K562 (cell line): ENCODE measurements at regions not wholly inside any gene's neighbourhood (a gene's known extent, or its start where the extent isn't known, plus 50 kb on each side); places are given as distances from the start of the nearest gene placed in this dataset.

Experiments
- ATAC-seq: fragments of 200-7000 bp; cut with Tn5 transposase; 3 replicates; pipeline ENCODE4 v1.9.1; 2020; ENCODE audit warnings: moderate library complexity
- BruUV-seq: library from RNA; stranded (reverse); fragments of 400-500 nt; replicated peaks from 2 replicates; lab custom pipeline; 2021; lab: Mats Ljungman, UMichigan
- CTCF ChIA-PET: fragments of 300-600 bp; formaldehyde crosslinking; extraction: SDS; loops from one replicate; lab custom pipeline; 2021; ENCODE audit warnings: low intra/inter-chr PET ratio; lab: Yijun Ruan, JAX
- POLR2A ChIA-PET: fragments of 300-600, 350-650 bp; sonication (Branson Sonifier 250); formaldehyde crosslinking; extraction: SDS; loops from one replicate; lab custom pipeline; 2021; ENCODE audit warnings: antibody characterized with exemption, inconsistent platforms; lab: Yijun Ruan, JAX
- DNase-seq, 4 experiments: peaks; one replicate each; pipeline versions ENCODE4 v3.0.0 to v3.0.0-alpha.2; 2011 to 2018; ENCODE audit warnings: low spot score in 3 of 4, mixed read lengths in 3 of 4; ENCODE audit errors: extremely low read depth in 1 of 4
- FAIRE-seq: peaks from 2 replicates; lab custom pipeline; 2011; peaks lifted over from hg19 to GRCh38; lab: Jason Lieb, UNC
- H2AFZ ChIP-seq: 2 replicates; pipeline ENCODE4 v1.6.0; 2011; ENCODE audit warnings: low read depth, low read length, control low read depth, inconsistent platforms
- H3K27ac ChIP-seq: fragments of 200-600 bp; 3 replicates; pipeline ENCODE4 v1.8.0; 2011; ENCODE audit warnings: low read depth, mild to moderate bottlenecking, control low read depth, inconsistent platforms, low read length, moderate library complexity, mixed read lengths; ENCODE audit errors: extremely low read depth
- H3K27me3 ChIP-seq, 2 experiments: fragments of 300-600 bp in 1 of 2; 2 replicates in 1 of 2; 3 replicates in 1 of 2; pipeline versions ENCODE4 v1.6.0 to v1.8.0; 2011; ENCODE audit warnings: inconsistent platforms in 2 of 2, low read length in 2 of 2, mild to moderate bottlenecking in 1 of 2, mixed read lengths in 1 of 2, moderate library complexity in 1 of 2; ENCODE audit not compliant: control insufficient read depth in 2 of 2, insufficient read depth in 2 of 2
- H3K36me3 ChIP-seq: fragments of 300-600 bp; 3 replicates; pipeline ENCODE4 v1.8.0; 2011; ENCODE audit warnings: mild to moderate bottlenecking, low read length, inconsistent platforms; ENCODE audit not compliant: control insufficient read depth, insufficient read depth
- H3K4me1 ChIP-seq, 2 experiments: fragments of 200-600 bp in 1 of 2; replicated peaks in 1 of 2; 2 replicates in 1 of 2; 3 replicates in 1 of 2; pipeline versions ENCODE4 v1.5.1 to v1.8.0; 2011; ENCODE audit warnings: inconsistent platforms in 2 of 2, low read length in 2 of 2, mild to moderate bottlenecking in 1 of 2, mixed read lengths in 1 of 2, moderate library complexity in 1 of 2; ENCODE audit not compliant: control insufficient read depth in 2 of 2, insufficient read depth in 2 of 2
- H3K4me2 ChIP-seq: 2 replicates; pipeline ENCODE4 v1.6.1; 2011; ENCODE audit warnings: low read length, control low read depth, inconsistent platforms, mixed read lengths; ENCODE audit not compliant: insufficient read depth
- H3K4me3 ChIP-seq: fragments of 200-600 bp; sonication (generic), shearing (Covaris generic); 2 replicates; pipeline ENCODE4 v1.5.1; 2016; ENCODE audit warnings: control low read depth, inconsistent platforms
- H3K79me2 ChIP-seq: fragments of 200-600 bp; 3 replicates; pipeline ENCODE4 v1.8.0; 2011; ENCODE audit warnings: low read length, inconsistent platforms; ENCODE audit not compliant: control insufficient read depth, insufficient read depth
- H3K9ac ChIP-seq, 2 experiments: 2 replicates each; pipeline versions ENCODE4 v1.6.0 to v1.6.1; 2011; ENCODE audit warnings: low read depth in 2 of 2, low read length in 2 of 2, control low read depth in 1 of 2, inconsistent platforms in 1 of 2, mild to moderate bottlenecking in 1 of 2, mixed read lengths in 1 of 2; ENCODE audit not compliant: insufficient read depth in 1 of 2
- H3K9me1 ChIP-seq: one replicate; pipeline ENCODE4 v1.6.0; 2011; ENCODE audit warnings: inconsistent platforms, mild to moderate bottlenecking, low read length, moderate library complexity; ENCODE audit not compliant: control insufficient read depth, insufficient read depth
- H3K9me3 ChIP-seq: replicated peaks from 2 replicates; pipeline ENCODE4 v1.5.1; 2011; ENCODE audit warnings: low read depth, low read length, inconsistent platforms; ENCODE audit not compliant: control insufficient read depth, insufficient read depth
- H4K20me1 ChIP-seq: replicated peaks from 2 replicates; pipeline ENCODE4 v1.6.1; 2011; ENCODE audit warnings: low read length, inconsistent platforms, mixed read lengths; ENCODE audit not compliant: control insufficient read depth, insufficient read depth
- CREB1 ChIP-seq, 2 experiments: sonication (generic) in 1 of 2; formaldehyde crosslinking in 1 of 2; IDR thresholded peaks; 2 replicates each; pipeline versions ENCODE4 v1.6.1 to v1.8.0; 2012 to 2022; ENCODE audit warnings: inconsistent platforms in 1 of 2, mild to moderate bottlenecking in 1 of 2, missing genetic modification reagents in 1 of 2, moderate library complexity in 1 of 2
- FIP1L1 ChIP-seq: fragments of 200-400 bp; formaldehyde crosslinking; IDR thresholded peaks from 2 replicates; pipeline ENCODE4 v1.6.1; 2018; ENCODE audit warnings: mild to moderate bottlenecking, low read depth, low read length; ENCODE audit not compliant: poor library complexity, severe bottlenecking
- PTBP1 ChIP-seq: fragments of 200-400 bp; formaldehyde crosslinking; IDR thresholded peaks from 2 replicates; pipeline ENCODE4 v1.6.1; 2017; ENCODE audit warnings: low read depth, low read length
- RBM17 ChIP-seq: fragments of 200-400 bp; formaldehyde crosslinking; IDR thresholded peaks from 2 replicates; pipeline ENCODE4 v1.6.1; 2017; ENCODE audit warnings: low read depth, mild to moderate bottlenecking, low read length, borderline replicate concordance
- RFX1 ChIP-seq: fragments of 450-650 bp; IDR thresholded peaks from 2 replicates; pipeline ENCODE4 v1.6.1; 2016; ENCODE audit warnings: mild to moderate bottlenecking, moderate library complexity
- ZNF699 ChIP-seq: fragments of 250-450 bp; sonication (Bioruptor Pico); IDR thresholded peaks from 2 replicates; pipeline ENCODE4 v1.8.0; 2021; ENCODE audit warnings: mild to moderate bottlenecking, moderate library complexity; ENCODE audit not compliant: insufficient replicate concordance
- WGBS: fragments of 100-300 bp; shearing (Covaris generic); methylation state at CpG from one replicate; pipeline ENCODE4 v1.1.6; 2016; ENCODE audit warnings: low coverage, mixed read lengths; ENCODE audit not compliant: insufficient coverage; ENCODE audit errors: missing lambda C conversion rate; 5-methylcytosine and 5-hydroxymethylcytosine counted together
- in situ Hi-C: fragments of 300-500 bp; cut with MboI; formaldehyde crosslinking; loops from 4 replicates; pipeline ENCODE4 v1.15.0; 2018; ENCODE audit warnings: inconsistent platforms, mixed read lengths
- intact Hi-C: fragments of 100-400 bp; cut with micrococcal nuclease; formaldehyde crosslinking; loops from 2 replicates; pipeline ENCODE4 v1.14.2; 2022

GRCh38 chr6:9702914-9703313, 712.0 kb downstream of the TFAP2A start:
- ChIA-PET POLR2A (no interaction called here), CTCF (no interaction called here)
- H3K9me1 ChIP-seq, result no peaks in the 10 kb centered on the region
- no peaks in the 10 kb centered on the region for H3K36me3 ChIP-seq
- TF ChIP-seq ZNF699 (CRISPR knock-in tag), result no peak
- no peak for TF ChIP-seq CREB1 (IDR thresholded peaks at IDR 0.05)
- no peak for TF ChIP-seq CREB1 (CRISPR knock-in tag; IDR thresholded peaks at IDR 0.05)
- no peak for TF ChIP-seq FIP1L1
- no peak for TF ChIP-seq RBM17
- ATAC-seq, result no peak
- no peaks in the 10 kb centered on the region for H3K79me2 ChIP-seq
- no peaks in the 10 kb centered on the region for H4K20me1 ChIP-seq
- H3K27me3 ChIP-seq, result no peaks in the 10 kb centered on the region
- no peak for DNase-seq
- no peaks in the 10 kb centered on the region for H3K9me3 ChIP-seq
- no peak overlapping the region for H3K4me2 ChIP-seq
- no peak overlapping the region for H3K27ac ChIP-seq
- no TSS peak for BruUV-seq
- H3K9ac ChIP-seq, result no peak overlapping the region
- FAIRE-seq, result no peak
- 0% methylated on average over 1 of the region's 1 CpG for WGBS
- H2AFZ ChIP-seq, result no peak overlapping the region
- no peak overlapping the region for H3K4me3 ChIP-seq
- intact Hi-C loops, result no loop called here
- no peaks in the 10 kb centered on the region for H3K4me1 ChIP-seq
- in situ Hi-C loops, result no loop called here

- FAIRE-seq, result no peak
- H3K9me3 ChIP-seq, result no peaks in the 10 kb centered on the region; the same call in none of the 2 replicates
- 0% methylated on average over 5 of the region's 5 CpGs for WGBS
Observed at GRCh38 chr6:9699888-9700287, 715.0 kb downstream of the TFAP2A start.

More at GRCh38 chr6:9699888-9700287, 715.0 kb downstream of the TFAP2A start:
- Histone ChIP-seq H2AFZ (no peak overlapping the region), H3K4me1 (no peaks in the 10 kb centered on the region), H3K9ac (no peak overlapping the region), H3K9me1 (no peaks in the 10 kb centered on the region), H3K4me2 (no peak overlapping the region), H3K79me2 (no peaks in the 10 kb centered on the region), H3K4me3 (no peak overlapping the region), H3K36me3 (no peaks in the 10 kb centered on the region), H4K20me1 (no peaks in the 10 kb centered on the region), H3K27ac (no peak overlapping the region), H3K27me3 (no peaks in the 10 kb centered on the region)
- ChIA-PET POLR2A (no interaction called here), CTCF (no interaction called here)
- DNase-seq, result no peak
- intact Hi-C loops, result no loop called here
- in situ Hi-C loops, result no loop called here
- no peak for ATAC-seq
- peak; percentile 57 for TF ChIP-seq RFX1
- TF ChIP-seq PTBP1, result no peak
- TF ChIP-seq, all 486 proteins: peak for 1
- no TSS peak for BruUV-seq
